IMR-90 (cell line): ENCODE measurements at regions not wholly inside any gene's neighbourhood (a gene's known extent, or its start where the extent isn't known, plus 50 kb on each side); places are given as distances from the start of the nearest gene placed in this dataset.

Experiments used
- ATAC-seq: fragments of 200-7000 bp; cut with Tn5 transposase; 2 replicates; pipeline ENCODE4 v1.9.1; 2020; ENCODE audit warnings: low read depth, mild to moderate bottlenecking, moderate library complexity
- BruUV-seq: library from RNA; stranded (reverse); fragments of 400-500 nt; replicated peaks from 2 replicates; lab custom pipeline; 2021; lab: Mats Ljungman, UMichigan
- CTCF ChIA-PET: fragments of 300-600 bp; formaldehyde crosslinking; extraction: SDS; loops from one replicate; lab custom pipeline; 2021; ENCODE audit warnings: antibody characterized with exemption; lab: Yijun Ruan, JAX
- POLR2A ChIA-PET: fragments of 300-600 bp; sonication (Branson Sonifier 250); formaldehyde crosslinking; loops from one replicate; lab custom pipeline; 2022; ENCODE audit warnings: antibody characterized with exemption; ENCODE audit not compliant: unreplicated experiment; lab: Charles Lee
- DNase-seq: peaks from one replicate; pipeline ENCODE4 v3.0.0; 2013
- H2AFZ ChIP-seq: replicated peaks from 2 replicates; pipeline ENCODE3; 2013; ENCODE audit warnings: low read length, mild to moderate bottlenecking; ENCODE audit not compliant: poor library complexity
- H2AK5ac ChIP-seq: 2 replicates; pipeline ENCODE4 v1.6.1; 2013; ENCODE audit warnings: low read depth, low read length, inconsistent platforms
- H2AK9ac ChIP-seq: replicated peaks from 2 replicates; pipeline ENCODE3; 2013; ENCODE audit warnings: mild to moderate bottlenecking, low read depth, low read length, moderate library complexity; ENCODE audit not compliant: poor library complexity
- H2BK120ac ChIP-seq: 2 replicates; pipeline ENCODE4 v1.6.1; 2013; ENCODE audit warnings: low read depth, low read length, inconsistent platforms
- H2BK15ac ChIP-seq: 3 replicates; pipeline ENCODE4 v1.6.1; 2013; ENCODE audit warnings: low read depth, low read length, inconsistent platforms
- H2BK20ac ChIP-seq: 2 replicates; pipeline ENCODE4 v1.6.1; 2013; ENCODE audit warnings: low read depth, mild to moderate bottlenecking, inconsistent platforms, low read length, moderate library complexity
- H2BK5ac ChIP-seq: 2 replicates; pipeline ENCODE4 v1.6.1; 2013; ENCODE audit warnings: mild to moderate bottlenecking, low read depth, low read length, inconsistent platforms; ENCODE audit not compliant: poor library complexity, severe bottlenecking
- H3K14ac ChIP-seq: replicated peaks from 2 replicates; pipeline ENCODE4 v1.6.1; 2013; ENCODE audit warnings: low read depth, low read length, inconsistent platforms
- H3K18ac ChIP-seq: 2 replicates; pipeline ENCODE4 v1.6.1; 2013; ENCODE audit warnings: low read depth, low read length, control low read depth
- H3K23ac ChIP-seq: 2 replicates; pipeline ENCODE4 v1.6.1; 2013; ENCODE audit warnings: low read depth, low read length, inconsistent platforms
- H3K27ac ChIP-seq: 2 replicates; pipeline ENCODE4 v1.5.1; 2013; ENCODE audit warnings: mild to moderate bottlenecking, control low read depth, low read length; ENCODE audit not compliant: insufficient read depth
- H3K27me3 ChIP-seq: 2 replicates; pipeline ENCODE4 v1.6.1; 2013; ENCODE audit warnings: low read length; ENCODE audit not compliant: control insufficient read depth, insufficient read depth
- H3K36me3 ChIP-seq: 2 replicates; pipeline ENCODE4 v1.6.1; 2013; ENCODE audit warnings: low read length, mixed read lengths; ENCODE audit not compliant: control insufficient read depth, insufficient read depth
- H3K4ac ChIP-seq: 2 replicates; pipeline ENCODE4 v1.6.1; 2013; ENCODE audit warnings: low read depth, low read length, inconsistent platforms
- H3K4me1 ChIP-seq: 2 replicates; pipeline ENCODE4 v1.6.1; 2013; ENCODE audit warnings: low read length, mixed read lengths; ENCODE audit not compliant: control insufficient read depth, insufficient read depth
- H3K4me2 ChIP-seq: 2 replicates; pipeline ENCODE4 v1.6.1; 2013; ENCODE audit warnings: low read depth, mild to moderate bottlenecking, control low read depth, low read length, moderate library complexity
- H3K4me3 ChIP-seq: 2 replicates; pipeline ENCODE4 v1.5.1; 2013; ENCODE audit warnings: low read depth, mild to moderate bottlenecking, control low read depth, low read length, moderate library complexity; ENCODE audit not compliant: insufficient read depth
- H3K56ac ChIP-seq: 2 replicates; pipeline ENCODE4 v1.6.1; 2013; ENCODE audit warnings: low read length, inconsistent platforms; ENCODE audit not compliant: insufficient read depth; ENCODE audit errors: extremely low read depth
- H3K79me1 ChIP-seq, 2 experiments: 2 replicates each; pipeline ENCODE4 v1.6.1; 2013; ENCODE audit warnings: low read length in 2 of 2, inconsistent platforms in 1 of 2, low read depth in 1 of 2
- H3K9ac ChIP-seq: 2 replicates; pipeline ENCODE4 v1.6.1; 2013; ENCODE audit warnings: low read depth, low read length, control low read depth
- H3K9me1 ChIP-seq: 2 replicates; pipeline ENCODE4 v1.6.1; 2013; ENCODE audit warnings: low read length, inconsistent platforms; ENCODE audit not compliant: insufficient read depth
- H3K9me3 ChIP-seq: 2 replicates; pipeline ENCODE4 v1.6.1; 2013; ENCODE audit warnings: low read length; ENCODE audit not compliant: control insufficient read depth, insufficient read depth
- H4K20me1 ChIP-seq: 2 replicates; pipeline ENCODE4 v1.6.1; 2013; ENCODE audit warnings: low read length, inconsistent platforms; ENCODE audit not compliant: insufficient read depth
- H4K5ac ChIP-seq: 2 replicates; pipeline ENCODE4 v1.6.1; 2013; ENCODE audit warnings: mild to moderate bottlenecking, low read depth, low read length, control low read depth
- H4K8ac ChIP-seq, 2 experiments: 2 replicates each; pipeline ENCODE4 v1.6.1; 2013; ENCODE audit warnings: low read depth in 2 of 2, low read length in 2 of 2, control low read depth in 1 of 2, inconsistent platforms in 1 of 2
- H4K91ac ChIP-seq: 2 replicates; pipeline ENCODE4 v1.6.1; 2013; ENCODE audit warnings: low read depth, low read length, inconsistent platforms; ENCODE audit not compliant: insufficient read depth
- MXI1 ChIP-seq: IDR thresholded peaks from 2 replicates; pipeline ENCODE4 v1.6.1; 2012; ENCODE audit warnings: low read depth, mild to moderate bottlenecking, low read length, moderate library complexity, borderline replicate concordance
- RAD21 ChIP-seq: IDR thresholded peaks from 2 replicates; pipeline ENCODE4 v1.6.1; 2012; ENCODE audit warnings: low read length, improper control_type of control experiment
- RCOR1 ChIP-seq: IDR thresholded peaks from 2 replicates; pipeline ENCODE4 v1.6.1; 2012; ENCODE audit warnings: mild to moderate bottlenecking, low read length, improper control_type of control experiment; ENCODE audit not compliant: insufficient replicate concordance
- RFX5 ChIP-seq: IDR thresholded peaks from 2 replicates; pipeline ENCODE4 v1.8.0; 2012; ENCODE audit warnings: low read depth, mild to moderate bottlenecking, low read length, moderate library complexity
- WGBS, 2 experiments: methylation state at CpG; one replicate each; pipeline versions ENCODE4 v1.1.5 to v1.1.7; 2013; ENCODE audit warnings: missing lambda C conversion rate in 2 of 2; ENCODE audit not compliant: insufficient read length in 1 of 2; ENCODE audit errors: extremely low coverage in 2 of 2; 5-methylcytosine and 5-hydroxymethylcytosine counted together
- dilution Hi-C: fragments of 300-500 bp; cut with HindIII; formaldehyde crosslinking; loops from one replicate; pipeline ENCODE4 v1.14.3; 2018; ENCODE audit warnings: low sequenced_read_pairs; ENCODE audit not compliant: unreplicated experiment
- in situ Hi-C: fragments of 300-500 bp; cut with MboI; formaldehyde crosslinking; loops from 3 replicates; pipeline ENCODE4 v1.14.3; 2019; ENCODE audit warnings: low sequenced_read_pairs, inconsistent platforms, mixed read lengths
- intact Hi-C: fragments of 100-400 bp; cut with micrococcal nuclease; formaldehyde crosslinking; loops from 2 replicates; pipeline ENCODE4 v1.10.0; 2022
- TF ChIP-seq, protein P1 (sequence below): conservative IDR thresholded peaks from 2 replicates; pipeline ENCODE4 v1.5.1; 2012; ENCODE audit warnings: mild to moderate bottlenecking, low read depth, low read length, improper control_type of control experiment

DNA sequence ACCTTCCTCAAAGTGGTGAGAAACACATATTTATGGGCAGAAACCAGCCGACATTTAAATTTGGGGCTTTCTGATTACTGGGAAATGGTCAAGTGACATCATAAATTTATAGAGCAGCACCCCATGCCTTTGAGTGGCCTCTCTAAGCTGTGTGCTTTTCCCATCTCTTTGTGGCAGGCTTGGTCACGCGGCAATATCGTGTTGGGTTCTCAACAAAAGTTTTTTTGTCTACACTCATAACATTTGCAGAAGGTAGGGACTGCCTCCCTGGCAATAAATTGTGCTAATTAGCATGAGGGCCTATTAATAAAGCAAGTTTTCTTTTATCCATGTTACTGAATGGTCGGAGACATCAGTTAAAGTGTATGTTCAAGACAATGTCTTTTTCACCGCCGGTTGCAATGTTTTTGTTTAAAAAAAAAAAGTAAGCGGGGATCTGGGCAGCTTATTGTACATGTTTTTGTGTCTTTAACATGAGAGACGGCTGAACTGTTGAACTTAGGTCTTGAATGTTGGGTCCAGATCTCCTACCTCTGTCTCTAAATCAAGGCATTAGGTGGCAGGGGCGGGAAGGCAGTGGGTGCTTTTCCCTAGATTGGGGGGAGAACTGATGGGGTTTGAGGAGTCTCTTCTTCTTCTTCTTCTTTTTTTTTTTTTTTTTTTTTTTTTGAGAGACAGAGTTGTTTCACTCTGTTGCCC lies 193.3 kb downstream of the PHETA1 start (continued):
- TF ChIP-seq, protein P1, sequence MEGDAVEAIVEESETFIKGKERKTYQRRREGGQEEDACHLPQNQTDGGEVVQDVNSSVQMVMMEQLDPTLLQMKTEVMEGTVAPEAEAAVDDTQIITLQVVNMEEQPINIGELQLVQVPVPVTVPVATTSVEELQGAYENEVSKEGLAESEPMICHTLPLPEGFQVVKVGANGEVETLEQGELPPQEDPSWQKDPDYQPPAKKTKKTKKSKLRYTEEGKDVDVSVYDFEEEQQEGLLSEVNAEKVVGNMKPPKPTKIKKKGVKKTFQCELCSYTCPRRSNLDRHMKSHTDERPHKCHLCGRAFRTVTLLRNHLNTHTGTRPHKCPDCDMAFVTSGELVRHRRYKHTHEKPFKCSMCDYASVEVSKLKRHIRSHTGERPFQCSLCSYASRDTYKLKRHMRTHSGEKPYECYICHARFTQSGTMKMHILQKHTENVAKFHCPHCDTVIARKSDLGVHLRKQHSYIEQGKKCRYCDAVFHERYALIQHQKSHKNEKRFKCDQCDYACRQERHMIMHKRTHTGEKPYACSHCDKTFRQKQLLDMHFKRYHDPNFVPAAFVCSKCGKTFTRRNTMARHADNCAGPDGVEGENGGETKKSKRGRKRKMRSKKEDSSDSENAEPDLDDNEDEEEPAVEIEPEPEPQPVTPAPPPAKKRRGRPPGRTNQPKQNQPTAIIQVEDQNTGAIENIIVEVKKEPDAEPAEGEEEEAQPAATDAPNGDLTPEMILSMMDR = no peak

DNA sequence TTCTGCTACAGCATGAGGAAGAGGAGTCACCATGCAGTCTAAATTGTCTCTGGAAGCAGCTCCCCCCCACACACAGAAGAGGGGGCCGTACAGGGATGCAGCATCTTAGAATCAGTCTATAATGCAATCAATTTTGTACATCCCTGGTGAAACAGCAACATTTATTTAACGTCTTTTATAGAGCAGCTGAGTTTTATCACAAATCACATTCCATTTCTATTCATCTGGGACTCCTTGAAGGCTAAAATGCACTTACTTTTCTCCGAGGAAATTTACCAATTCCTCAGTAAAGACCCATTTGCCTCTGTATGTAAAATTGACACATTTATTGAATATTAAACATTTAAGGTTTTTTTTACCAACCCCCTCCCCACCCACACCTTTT lies 193.9 kb downstream of the PHETA1 start:
- Histone ChIP-seq H3K79me1 (no peaks in the 10 kb centered on the region), H4K5ac (no peak overlapping the region), H3K9me3 (no peaks in the 10 kb centered on the region), H3K4me3 (no peak overlapping the region), H2AFZ (no peak overlapping the region), H4K20me1 (no peaks in the 10 kb centered on the region), H3K27me3 (peaks cover 2% of the 10 kb centered on the region; the same call in 1 of the 2 replicates), H3K18ac (no peak overlapping the region), H3K4ac (no peak overlapping the region), H3K56ac (no peak overlapping the region), H4K8ac (no peak overlapping the region), H3K4me1 (no peaks in the 10 kb centered on the region), H3K4me2 (no peak overlapping the region), H3K14ac (no peak overlapping the region), H3K27ac (no peak overlapping the region), H2BK5ac (no peak overlapping the region), H3K9me1 (no peaks in the 10 kb centered on the region), H2AK9ac (no peak overlapping the region), H3K36me3 (no peaks in the 10 kb centered on the region), H2AK5ac (no peak overlapping the region), H2BK20ac (no peak overlapping the region), H3K23ac (no peak overlapping the region), H2BK120ac (no peak overlapping the region), H3K9ac (no peak overlapping the region), H2BK15ac (no peak overlapping the region), H4K91ac (no peak overlapping the region)
- no TSS peak for BruUV-seq
- TF ChIP-seq RAD21 (no peak), RCOR1 (no peak), MXI1 (no peak), RFX5 (no peak)
- no peak for ATAC-seq
- ChIA-PET CTCF (interaction anchor here (0.6 kb wide), 1 partner anchor 140 kb away, joined by 4 read pairs; no protein-coding TSS in a partner anchor), POLR2A (no interaction called here)
- WGBS, 2 experiments = 0% methylated on average over 1 of the region's 3 CpGs; no CpG with 5 or more reads in 1 of the 2 experiments
- no peak for DNase-seq
- dilution Hi-C loops = no loop called here
- in situ Hi-C loops = no loop called here
- intact Hi-C loops = no loop called here
